H1 (cell line): ENCODE measurements at regions not wholly inside any gene's neighbourhood (a gene's known extent, or its start where the extent isn't known, plus 50 kb on each side); places are given as distances from the start of the nearest gene placed in this dataset.

Source experiments
- CTCF ChIA-PET: fragments of 300-600 bp; sonication (Branson Sonifier 250); formaldehyde crosslinking; loops from one replicate; lab custom pipeline; 2021; ENCODE audit not compliant: partially characterized antibody; lab: Charles Lee
- POLR2A ChIA-PET: fragments of 300-600 bp; sonication (Branson Sonifier 250); formaldehyde crosslinking; loops from one replicate; lab custom pipeline; 2021; ENCODE audit warnings: inconsistent platforms; ENCODE audit not compliant: partially characterized antibody; lab: Charles Lee
- DNase-seq, 2 experiments: peaks; one replicate each; pipeline versions ENCODE4 v3.0.0 to v3.0.0-alpha.2; 2010 to 2022; ENCODE audit warnings: low spot score in 2 of 2, low read depth in 1 of 2, mixed read lengths in 1 of 2
- FAIRE-seq: peaks from 2 replicates; lab custom pipeline; 2011; peaks lifted over from hg19 to GRCh38; lab: Jason Lieb, UNC
- H2AFZ ChIP-seq: 2 replicates; pipeline ENCODE4 v1.8.1; 2012; ENCODE audit warnings: low read length, inconsistent platforms
- H2AK5ac ChIP-seq: 2 replicates; pipeline ENCODE4 v1.6.1; 2013; ENCODE audit warnings: low read depth, low read length
- H2BK120ac ChIP-seq: replicated peaks from 2 replicates; pipeline ENCODE3; 2013; ENCODE audit warnings: low read depth, low read length, inconsistent platforms
- H2BK12ac ChIP-seq: 2 replicates; pipeline ENCODE4 v1.6.1; 2013; ENCODE audit warnings: low read depth, low read length
- H2BK15ac ChIP-seq: 2 replicates; pipeline ENCODE4 v1.6.1; 2013; ENCODE audit warnings: low read length
- H2BK20ac ChIP-seq: 2 replicates; pipeline ENCODE4 v1.6.1; 2013; ENCODE audit warnings: low read length
- H2BK5ac ChIP-seq: 2 replicates; pipeline ENCODE4 v1.6.1; 2013; ENCODE audit warnings: low read depth, low read length
- H3K14ac ChIP-seq: 2 replicates; pipeline ENCODE4 v1.6.1; 2013; ENCODE audit warnings: inconsistent platforms; ENCODE audit not compliant: insufficient read length
- H3K18ac ChIP-seq: 2 replicates; pipeline ENCODE4 v1.6.1; 2013; ENCODE audit warnings: low read length; ENCODE audit errors: extremely low read depth
- H3K23ac ChIP-seq: 2 replicates; pipeline ENCODE4 v1.6.1; 2013; ENCODE audit warnings: inconsistent platforms; ENCODE audit not compliant: insufficient read length
- H3K23me2 ChIP-seq: 2 replicates; pipeline ENCODE4 v1.6.1; 2013; ENCODE audit warnings: low read depth, low read length
- H3K27ac ChIP-seq: 2 replicates; pipeline ENCODE4 v1.6.1; 2011; ENCODE audit warnings: low read depth, low read length, inconsistent platforms
- H3K27me3 ChIP-seq, 4 experiments: replicated peaks in 1 of 4; 1 replicate in 1 of 4; 2 replicates in 3 of 4; pipeline versions ENCODE4 v1.6.1 to v1.8.1; 2011 to 2013; ENCODE audit warnings: low read length in 3 of 4, mild to moderate bottlenecking in 3 of 4, inconsistent platforms in 2 of 4, mixed read lengths in 2 of 4, moderate library complexity in 1 of 4; ENCODE audit not compliant: control insufficient read depth in 3 of 4, insufficient read depth in 3 of 4; ENCODE audit errors: extremely low read depth in 1 of 4
- H3K36me3 ChIP-seq, 4 experiments: 2 replicates each; pipeline versions ENCODE4 v1.6.1 to v1.8.1; 2011 to 2013; ENCODE audit warnings: mild to moderate bottlenecking in 4 of 4, low read length in 3 of 4, moderate library complexity in 2 of 4, control low read depth in 1 of 4, inconsistent platforms in 1 of 4; ENCODE audit not compliant: insufficient read depth in 4 of 4, control insufficient read depth in 2 of 4
- H3K4ac ChIP-seq: replicated peaks from 2 replicates; pipeline ENCODE3; 2013; ENCODE audit warnings: low read length, low read depth, mixed read lengths, inconsistent platforms; ENCODE audit not compliant: insufficient read length
- H3K4me1 ChIP-seq, 4 experiments: replicated peaks in 1 of 4; 1 replicate in 1 of 4; 2 replicates in 3 of 4; pipeline versions ENCODE4 v1.6.1 to v1.8.1; 2011 to 2013; ENCODE audit warnings: low read length in 3 of 4, inconsistent platforms in 2 of 4, mixed read lengths in 1 of 4; ENCODE audit not compliant: insufficient read depth in 4 of 4, control insufficient read depth in 3 of 4
- H3K4me2 ChIP-seq, 2 experiments: 2 replicates each; pipeline versions ENCODE4 v1.6.1 to v1.8.1; 2011 to 2013; ENCODE audit warnings: low read depth in 2 of 2, low read length in 2 of 2, control low read depth in 1 of 2, inconsistent platforms in 1 of 2, mild to moderate bottlenecking in 1 of 2; ENCODE audit not compliant: insufficient read depth in 1 of 2
- H3K4me3 ChIP-seq, 4 experiments: fragments of 200-600, 300-600 bp in 1 of 4; sonication (generic), shearing (Covaris generic), sonication (Bioruptor Twin) in 1 of 4; 2 replicates each; pipeline versions ENCODE4 v1.5.1 to v1.8.1; 2011 to 2016; ENCODE audit warnings: low read length in 4 of 4, low read depth in 3 of 4, control low read depth in 2 of 4, inconsistent platforms in 2 of 4, mild to moderate bottlenecking in 2 of 4, mixed read lengths in 1 of 4, moderate library complexity in 1 of 4; ENCODE audit not compliant: insufficient read depth in 2 of 4; ENCODE audit errors: extremely low read depth in 1 of 4
- H3K56ac ChIP-seq: replicated peaks from 2 replicates; pipeline ENCODE3; 2013; ENCODE audit warnings: low read depth, mild to moderate bottlenecking, mixed read lengths, low read length, inconsistent platforms; ENCODE audit not compliant: insufficient read length
- H3K79me1 ChIP-seq: 2 replicates; pipeline ENCODE4 v1.6.1; 2013; ENCODE audit warnings: low read depth, low read length, control low read depth
- H3K79me2 ChIP-seq, 2 experiments: 2 replicates each; pipeline versions ENCODE4 v1.6.1 to v1.8.1; 2012 to 2013; ENCODE audit warnings: low read length in 2 of 2, mild to moderate bottlenecking in 2 of 2, inconsistent platforms in 1 of 2; ENCODE audit not compliant: insufficient read depth in 2 of 2, control insufficient read depth in 1 of 2
- H3K9ac ChIP-seq, 4 experiments: replicated peaks in 1 of 4; 1 replicate in 1 of 4; 2 replicates in 3 of 4; pipeline versions ENCODE4 v1.6.1 to v1.8.1; 2011 to 2013; ENCODE audit warnings: low read depth in 3 of 4, low read length in 3 of 4, control low read depth in 2 of 4, mild to moderate bottlenecking in 2 of 4, moderate library complexity in 2 of 4, inconsistent platforms in 1 of 4; ENCODE audit errors: extremely low read depth in 1 of 4
- H3K9me3 ChIP-seq, 2 experiments: 2 replicates each; pipeline versions ENCODE4 v1.6.1 to v1.8.1; 2012 to 2013; ENCODE audit warnings: mild to moderate bottlenecking in 2 of 2, moderate library complexity in 2 of 2, control low read depth in 1 of 2, inconsistent platforms in 1 of 2, low read depth in 1 of 2, low read length in 1 of 2, mixed read lengths in 1 of 2; ENCODE audit not compliant: insufficient read depth in 2 of 2
- H4K20me1 ChIP-seq, 2 experiments: replicated peaks in 1 of 2; 2 replicates each; pipeline versions ENCODE3 to v1.8.1; 2011 to 2013; ENCODE audit warnings: inconsistent platforms in 2 of 2, low read length in 2 of 2, mild to moderate bottlenecking in 1 of 2; ENCODE audit not compliant: insufficient read depth in 2 of 2, control insufficient read depth in 1 of 2
- H4K5ac ChIP-seq: 2 replicates; pipeline ENCODE4 v1.6.1; 2013; ENCODE audit warnings: low read length, low read depth, mixed read lengths, inconsistent platforms; ENCODE audit not compliant: insufficient read length
- H4K8ac ChIP-seq: 2 replicates; pipeline ENCODE4 v1.8.0; 2013; ENCODE audit warnings: mild to moderate bottlenecking, moderate library complexity, low read length, inconsistent platforms; ENCODE audit not compliant: insufficient read depth; ENCODE audit errors: extremely low read depth
- H4K91ac ChIP-seq: replicated peaks from 2 replicates; pipeline ENCODE3; 2013; ENCODE audit warnings: low read length, mixed read lengths, inconsistent platforms; ENCODE audit not compliant: insufficient read length
- CBX5 ChIP-seq: fragments of 300-800, 300-1000 bp; sonication (generic); IDR thresholded peaks from 2 replicates; pipeline ENCODE4 v1.7.1; 2016; ENCODE audit warnings: antibody characterized with exemption, low read length, low read depth
- EP300 ChIP-seq, 2 experiments: IDR thresholded peaks; 1 replicate in 1 of 2; 2 replicates in 1 of 2; pipeline ENCODE4 v1.6.1; 2011 to 2012; ENCODE audit warnings: low read depth in 2 of 2, low read length in 2 of 2, mild to moderate bottlenecking in 2 of 2, borderline replicate concordance in 1 of 2, inconsistent platforms in 1 of 2, moderate library complexity in 1 of 2
- KDM5A ChIP-seq: fragments of 200-600 bp; IDR thresholded peaks from 2 replicates; pipeline ENCODE4 v1.7.1; 2012; ENCODE audit warnings: mild to moderate bottlenecking, low read length, inconsistent platforms, mixed read lengths
- RNF2 ChIP-seq: fragments of 200-900, 300-1000 bp; sonication (generic); IDR thresholded peaks from 2 replicates; pipeline ENCODE4 v1.7.1; 2016; ENCODE audit warnings: borderline replicate concordance, low read depth, mild to moderate bottlenecking, antibody characterized with exemption, low read length; ENCODE audit not compliant: poor library complexity, severe bottlenecking; ENCODE audit errors: missing control alignments
- SIN3A ChIP-seq, 2 experiments: IDR thresholded peaks in 1 of 2; conservative IDR thresholded peaks in 1 of 2; 2 replicates each; pipeline ENCODE4 v1.6.1; 2011 to 2012; ENCODE audit warnings: low read length in 2 of 2, improper control_type of control experiment in 1 of 2, low read depth in 1 of 2, mild to moderate bottlenecking in 1 of 2
- WGBS, 2 experiments: shearing (Covaris generic) in 1 of 2; methylation state at CpG; one replicate each; pipeline versions ENCODE4 v1.1.6 to v1.1.7; 2013 to 2015; ENCODE audit warnings: low lambda C conversion rate in 2 of 2, mixed read lengths in 2 of 2, inconsistent platforms in 1 of 2, low coverage in 1 of 2, missing lambda C conversion rate in 1 of 2; ENCODE audit not compliant: insufficient replicate concordance in 2 of 2, insufficient coverage in 1 of 2, insufficient read length in 1 of 2; ENCODE audit errors: extremely low coverage in 1 of 2, missing lambda C conversion rate in 1 of 2; 5-methylcytosine and 5-hydroxymethylcytosine counted together

- 92% methylated on average over 3 of the region's 3 CpGs; no CpG with 5 or more reads in 1 of the 2 experiments for WGBS, 2 experiments
- H2AFZ ChIP-seq = no peak overlapping the region
- no peak overlapping the region for H3K27ac ChIP-seq
- no peak overlapping the region for H3K9ac ChIP-seq
- H2BK12ac ChIP-seq = no peak overlapping the region
- no peak overlapping the region for H3K18ac ChIP-seq
- H3K56ac ChIP-seq = no peak overlapping the region
- H3K27me3 ChIP-seq = no peaks in the 10 kb centered on the region
- TF ChIP-seq KDM5A = no peak
- TF ChIP-seq RNF2 = no peak
- no peak for TF ChIP-seq CBX5
- no peak for TF ChIP-seq EP300 (IDR thresholded peaks at IDR 0.05; ENCODE audit: borderline replicate concordance in 1 of 2, low read depth in 2 of 2, low read length in 2 of 2)
- TF ChIP-seq SIN3A (conservative IDR thresholded peaks at IDR 0.05 in 1 of 2, IDR thresholded peaks at IDR 0.05 in 1 of 2; ENCODE audit: low read depth in 1 of 2, low read length in 2 of 2) = no peak
- TF ChIP-seq, all 59 proteins: peak for 0
- H2BK5ac ChIP-seq = no peak overlapping the region
- no peak overlapping the region for H3K4ac ChIP-seq
- FAIRE-seq = no peak
- H2BK15ac ChIP-seq = no peak overlapping the region
- no peak for DNase-seq
- H3K4me3 ChIP-seq = no peak overlapping the region
- no peak overlapping the region for H4K5ac ChIP-seq
- H3K79me2 ChIP-seq = no peaks in the 10 kb centered on the region
- H3K14ac ChIP-seq = no peak overlapping the region
- H3K9me3 ChIP-seq = peaks cover 6 to 10% of the 10 kb centered on the region in 2 experiments; a peak in 3 of 4 replicates
- H4K20me1 ChIP-seq = no peaks in the 10 kb centered on the region
- no peak overlapping the region for H3K23ac ChIP-seq
- H3K79me1 ChIP-seq = no peaks in the 10 kb centered on the region
- H4K91ac ChIP-seq = no peak overlapping the region
- H4K8ac ChIP-seq = no peak overlapping the region
- H3K36me3 ChIP-seq = no peaks in the 10 kb centered on the region; a peak in 1 of 8 replicates
- ChIA-PET CTCF (interaction anchor here (0.7 kb wide), 1 partner anchor 476 kb away, joined by 3 read pairs; no protein-coding TSS in a partner anchor), POLR2A (no interaction called here)
- H2BK20ac ChIP-seq = no peak overlapping the region
- H3K23me2 ChIP-seq = no peaks in the 10 kb centered on the region
- H3K4me2 ChIP-seq = no peak overlapping the region
- no peak overlapping the region for H2BK120ac ChIP-seq
- H3K4me1 ChIP-seq = no peaks in the 10 kb centered on the region
- no peak overlapping the region for H2AK5ac ChIP-seq
Measured at GRCh38 chr21:17269760-17270159, 243.1 kb upstream of the CXADR start.
